ENCODE measurements at regions not wholly inside any gene's neighbourhood (a gene's known extent, or its start where the extent isn't known, plus 50 kb on each side); places are given as distances from the start of the nearest gene placed in this dataset.

DNA sequence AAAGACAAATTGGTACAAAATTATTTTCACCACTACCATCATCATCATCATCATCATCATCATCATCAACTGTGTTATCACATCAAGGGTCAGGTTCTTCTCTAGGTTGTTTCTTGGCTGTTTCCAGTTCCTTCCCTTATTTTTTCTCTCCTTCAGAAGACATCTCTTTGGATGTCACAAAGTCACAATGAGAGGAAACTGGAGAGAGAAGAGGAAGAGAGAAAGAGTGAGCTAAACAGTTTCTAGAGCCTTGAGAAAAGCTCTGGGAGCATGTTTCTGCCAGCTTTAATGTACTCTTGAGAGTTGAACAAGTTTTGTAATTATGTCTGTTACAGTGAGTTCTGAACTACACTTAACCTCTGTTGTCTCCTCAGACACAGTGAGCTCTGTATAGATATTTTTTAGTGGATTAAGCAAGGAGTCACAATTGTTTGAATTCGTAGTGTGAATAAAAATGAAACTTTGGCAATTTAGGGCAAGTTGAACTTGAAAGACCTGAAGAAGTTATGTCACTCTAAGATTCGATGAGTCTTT is 123.0 kb upstream of the AKIRIN2 start:
- ATAC-seq (peak; percentile 72 to 79), DNase-seq (no peak)
- Histone ChIP-seq H3K27me3 (ENCODE audit: low read depth) (no peaks in the 10 kb centered on the region), H3K4me1 (peaks cover 16% of the 10 kb centered on the region), H3K4me3 (no peak overlapping the region), H3K36me3 (no peaks in the 10 kb centered on the region), H3K27ac (peak overlapping the region; percentile 26), H3K9me3 (no peaks in the 10 kb centered on the region)
- intact Hi-C loops (cut with DNase I): no loop called here
- TF ChIP-seq, protein P1, sequence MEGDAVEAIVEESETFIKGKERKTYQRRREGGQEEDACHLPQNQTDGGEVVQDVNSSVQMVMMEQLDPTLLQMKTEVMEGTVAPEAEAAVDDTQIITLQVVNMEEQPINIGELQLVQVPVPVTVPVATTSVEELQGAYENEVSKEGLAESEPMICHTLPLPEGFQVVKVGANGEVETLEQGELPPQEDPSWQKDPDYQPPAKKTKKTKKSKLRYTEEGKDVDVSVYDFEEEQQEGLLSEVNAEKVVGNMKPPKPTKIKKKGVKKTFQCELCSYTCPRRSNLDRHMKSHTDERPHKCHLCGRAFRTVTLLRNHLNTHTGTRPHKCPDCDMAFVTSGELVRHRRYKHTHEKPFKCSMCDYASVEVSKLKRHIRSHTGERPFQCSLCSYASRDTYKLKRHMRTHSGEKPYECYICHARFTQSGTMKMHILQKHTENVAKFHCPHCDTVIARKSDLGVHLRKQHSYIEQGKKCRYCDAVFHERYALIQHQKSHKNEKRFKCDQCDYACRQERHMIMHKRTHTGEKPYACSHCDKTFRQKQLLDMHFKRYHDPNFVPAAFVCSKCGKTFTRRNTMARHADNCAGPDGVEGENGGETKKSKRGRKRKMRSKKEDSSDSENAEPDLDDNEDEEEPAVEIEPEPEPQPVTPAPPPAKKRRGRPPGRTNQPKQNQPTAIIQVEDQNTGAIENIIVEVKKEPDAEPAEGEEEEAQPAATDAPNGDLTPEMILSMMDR (IDR thresholded peaks at IDR 0.05): no peak

DNA sequence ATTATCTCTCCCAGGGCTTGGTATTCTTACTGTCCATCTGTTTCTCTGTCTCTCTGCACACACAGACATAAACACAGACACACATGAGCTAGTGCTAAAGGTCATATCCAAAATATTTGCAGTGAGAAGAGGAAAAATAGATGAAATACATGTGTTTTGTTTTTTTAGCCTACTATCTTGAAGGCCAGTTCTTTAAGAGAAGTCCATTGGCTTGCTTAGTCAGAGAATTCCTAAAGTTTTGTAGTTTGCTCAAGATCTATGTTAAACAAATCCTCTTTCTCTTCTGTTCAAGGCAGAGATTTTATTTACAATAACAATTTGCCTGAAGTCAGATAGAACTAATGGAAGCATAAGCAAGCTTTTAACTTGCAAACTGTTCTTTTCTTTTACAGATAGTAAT is 120.0 kb upstream of the AKIRIN2 start:
- DNase-seq: no peak
- H3K27me3 ChIP-seq (ENCODE audit: low read depth): no peaks in the 10 kb centered on the region
- TF ChIP-seq, protein P1 (IDR thresholded peaks at IDR 0.05): no peak
- no peaks in the 10 kb centered on the region for H3K36me3 ChIP-seq
- intact Hi-C loops (cut with DNase I): no loop called here
- H3K27ac ChIP-seq: no peak overlapping the region
- no peak for ATAC-seq
- H3K9me3 ChIP-seq: no peaks in the 10 kb centered on the region
- peaks cover 16% of the 10 kb centered on the region for H3K4me1 ChIP-seq
- no peak overlapping the region for H3K4me3 ChIP-seq

DNA sequence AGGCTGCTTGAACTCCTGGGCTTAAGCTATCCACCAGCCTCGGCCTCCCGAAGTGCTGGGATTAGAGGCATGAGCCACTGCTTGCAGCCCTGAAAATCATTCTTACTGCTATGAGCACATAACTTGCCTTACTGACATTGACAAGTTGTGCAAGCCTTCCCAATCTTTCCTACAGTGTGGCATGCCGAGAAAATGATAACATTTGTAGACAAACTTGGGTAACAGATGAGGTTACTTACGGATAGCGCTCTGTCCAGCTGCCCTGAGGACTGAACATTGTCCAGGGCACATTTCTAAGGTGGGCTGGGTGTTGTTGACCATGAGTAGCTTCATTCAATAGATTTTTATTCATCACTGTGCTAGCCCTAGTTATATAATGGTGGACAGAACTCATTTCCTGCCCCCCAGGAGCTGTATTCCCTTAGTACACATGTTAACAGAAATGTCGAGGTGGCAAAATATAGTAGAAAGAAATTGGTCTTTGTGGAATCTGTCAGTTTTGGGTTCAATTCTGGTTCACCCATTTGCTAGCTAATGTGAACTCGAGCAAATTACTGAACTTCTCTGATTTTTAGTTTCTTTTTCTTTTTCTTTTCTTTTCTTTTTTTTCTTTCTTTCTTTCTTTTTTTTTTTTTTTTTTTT is 118.4 kb upstream of the AKIRIN2 start:
- no peaks in the 10 kb centered on the region for H3K9me3 ChIP-seq
- no peak for ATAC-seq
- intact Hi-C loops (cut with DNase I): no loop called here

DNA sequence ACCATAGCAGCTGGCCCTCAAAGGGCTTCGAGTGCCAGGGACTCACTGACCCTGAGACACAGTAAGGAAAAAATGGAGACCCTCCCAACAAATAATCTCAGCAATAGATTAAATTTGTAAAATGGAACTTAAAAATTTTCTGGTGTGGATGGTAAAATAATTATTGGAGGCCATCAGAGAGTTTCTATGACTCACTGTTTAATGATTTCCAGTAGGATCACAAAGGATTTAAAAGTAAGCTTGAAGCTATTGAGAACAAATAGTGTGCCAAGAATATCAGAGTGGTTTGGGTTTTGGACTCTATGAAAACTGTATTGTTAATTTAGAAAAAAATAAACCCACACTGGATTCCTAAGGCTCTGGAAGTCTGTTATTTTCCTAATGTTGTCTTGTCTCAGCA is 115.2 kb upstream of the AKIRIN2 start:
- no peaks in the 10 kb centered on the region for H3K9me3 ChIP-seq
- no peak overlapping the region for H3K27ac ChIP-seq
- H3K4me1 ChIP-seq: no peaks in the 10 kb centered on the region
- DNase-seq: no peak
- no peak overlapping the region for H3K4me3 ChIP-seq
- no peaks in the 10 kb centered on the region for H3K27me3 ChIP-seq (ENCODE audit: low read depth)
- intact Hi-C loops (cut with DNase I): no loop called here
- TF ChIP-seq, protein P1 (IDR thresholded peaks at IDR 0.05): no peak
- H3K36me3 ChIP-seq: no peaks in the 10 kb centered on the region
- no peak for ATAC-seq

More for the DNA sequence above, 118.4 kb upstream of the AKIRIN2 start:
- no peaks in the 10 kb centered on the region for H3K27me3 ChIP-seq (ENCODE audit: low read depth)
- TF ChIP-seq, protein P1 (IDR thresholded peaks at IDR 0.05): no peak
- H3K27ac ChIP-seq: no peak overlapping the region
- H3K4me1 ChIP-seq: peaks cover 3% of the 10 kb centered on the region
- no peak for DNase-seq
- no peak overlapping the region for H3K4me3 ChIP-seq
- H3K36me3 ChIP-seq: no peaks in the 10 kb centered on the region

DNA sequence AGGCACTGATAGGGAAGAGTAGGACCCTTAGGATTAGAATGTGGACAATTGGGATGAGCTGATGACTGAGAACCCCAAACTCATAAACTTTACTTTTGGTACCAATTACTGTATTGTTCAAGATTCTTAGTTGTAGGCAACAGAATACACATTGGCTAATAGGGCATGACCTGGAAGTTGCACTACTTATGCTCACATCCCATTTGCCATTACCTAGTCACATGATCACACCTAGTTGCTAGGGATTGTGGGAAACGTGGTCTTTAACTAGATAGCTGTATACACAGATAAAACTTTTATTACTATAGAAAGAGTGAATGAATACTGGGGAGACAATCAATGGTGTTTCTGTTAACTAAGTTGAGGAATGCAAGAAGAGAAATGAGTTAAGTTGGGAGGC is 113.4 kb upstream of the AKIRIN2 start:
- Histone ChIP-seq H3K27me3 (ENCODE audit: low read depth) (no peaks in the 10 kb centered on the region), H3K4me1 (no peaks in the 10 kb centered on the region), H3K27ac (no peak overlapping the region), H3K4me3 (no peak overlapping the region), H3K36me3 (no peaks in the 10 kb centered on the region), H3K9me3 (no peaks in the 10 kb centered on the region)
- DNase-seq (no peak), ATAC-seq (no peak)
- intact Hi-C loops (cut with DNase I): no loop called here
- TF ChIP-seq, protein P1 (IDR thresholded peaks at IDR 0.05): no peak

Measured in lower lobe of right lung (tissue), 2 donors.